ENCODE measurements at regions not wholly inside any gene's neighbourhood (a gene's known extent, or its start where the extent isn't known, plus 50 kb on each side); places are given as distances from the start of the nearest gene placed in this dataset.
"Not testable (repeated sequence)": the region's sequence is repeated elsewhere in the genome, so short reads cannot be mapped to it uniquely, and the experiment has no call there.

GRCh38 chr7:12930534-12930933 lies 243.1 kb downstream of the ARL4A start:
- peak in 1 of 2 donors; percentile 28 for DNase-seq (ENCODE audit: low read depth in 2 of 2)

- not testable (repeated sequence) for DNase-seq (ENCODE audit: low read depth in 2 of 2)
Observed at GRCh38 chr7:12931465-12931864, 244.0 kb downstream of the ARL4A start.

GRCh38 chr7:12939694-12940093 lies 252.3 kb downstream of the ARL4A start:
- no peak for DNase-seq (ENCODE audit: low read depth in 2 of 2)

GRCh38 chr7:12941512-12941911 lies 254.1 kb downstream of the ARL4A start:
- no peak for DNase-seq (ENCODE audit: low read depth in 2 of 2)

GRCh38 chr7:12942609-12943008 lies 255.2 kb downstream of the ARL4A start:
- peak in 1 of 2 donors; percentile 60 for DNase-seq (ENCODE audit: low read depth in 2 of 2)

GRCh38 chr7:12943781-12944180 lies 256.3 kb downstream of the ARL4A start:
- no peak for DNase-seq (ENCODE audit: low read depth in 2 of 2)

GRCh38 chr7:12945901-12946300 lies 258.5 kb downstream of the ARL4A start:
- no peak for DNase-seq (ENCODE audit: low read depth in 2 of 2)

GRCh38 chr7:12947465-12947864 lies 260.0 kb downstream of the ARL4A start:
- no peak for DNase-seq (ENCODE audit: low read depth in 2 of 2)

GRCh38 chr7:12949060-12949931 lies 261.9 kb downstream of the ARL4A start:
- peak in 1 of 2 donors; percentile 12 for DNase-seq (ENCODE audit: low read depth in 2 of 2)

GRCh38 chr7:12951397-12951801 lies 264.0 kb downstream of the ARL4A start:
- peak in 1 of 2 donors; percentile 82 for DNase-seq (ENCODE audit: low read depth in 2 of 2)

- no peak for DNase-seq (ENCODE audit: low read depth in 2 of 2)
Observed at GRCh38 chr7:12954380-12955033, 267.1 kb downstream of the ARL4A start.

- DNase-seq (ENCODE audit: low read depth in 2 of 2) = no peak
Observed at GRCh38 chr7:12957487-12957886, 270.1 kb downstream of the ARL4A start.

GRCh38 chr7:12961910-12962480 lies 274.6 kb downstream of the ARL4A start:
- no peak for DNase-seq (ENCODE audit: low read depth in 2 of 2)

GRCh38 chr7:12963435-12963834 lies 276.0 kb downstream of the ARL4A start:
- DNase-seq (ENCODE audit: low read depth in 2 of 2) = no peak

GRCh38 chr7:12964836-12965235 lies 277.4 kb downstream of the ARL4A start:
- DNase-seq (ENCODE audit: low read depth in 2 of 2) = no peak

- no peak for DNase-seq (ENCODE audit: low read depth in 2 of 2)
Observed at GRCh38 chr7:12965767-12966166, 278.3 kb downstream of the ARL4A start.

GRCh38 chr7:12967322-12967721 lies 279.9 kb downstream of the ARL4A start:
- no peak for DNase-seq (ENCODE audit: low read depth in 2 of 2)

GRCh38 chr7:12968836-12969422 lies 281.5 kb downstream of the ARL4A start:
- DNase-seq (ENCODE audit: low read depth in 2 of 2) = no peak

- no peak for DNase-seq (ENCODE audit: low read depth in 2 of 2)
Observed at GRCh38 chr7:12970626-12971025, 283.2 kb downstream of the ARL4A start.

- DNase-seq (ENCODE audit: low read depth in 2 of 2) = no peak
Observed at GRCh38 chr7:12974451-12975166, 287.2 kb downstream of the ARL4A start.

- peak in 1 of 2 donors; percentile 1 for DNase-seq (ENCODE audit: low read depth in 2 of 2)
Observed at GRCh38 chr7:12975412-12975811, 288.0 kb downstream of the ARL4A start.
